Smooth muscle cell (in vitro differentiated cells): ENCODE measurements at regions not wholly inside any gene's neighbourhood (a gene's known extent, or its start where the extent isn't known, plus 50 kb on each side); places are given as distances from the start of the nearest gene placed in this dataset.

Source experiments
- DNase-seq: peaks from one replicate; lab custom pipeline; 2025; ENCODE audit not compliant: unreplicated experiment; lab: John Stamatoyannopoulos, UW
- H2AFZ ChIP-seq: fragments of 200-600 bp; sonication (generic); 2 replicates; pipeline ENCODE4 v1.6.0; 2016; ENCODE audit warnings: antibody characterized with exemption, low read depth, mild to moderate bottlenecking
- H3F3A ChIP-seq: fragments of 200-600 bp; sonication (generic); 2 replicates; pipeline ENCODE4 v1.6.0; 2017; ENCODE audit warnings: antibody characterized with exemption, low read depth
- H3K27ac ChIP-seq: fragments of 200-600 bp; sonication (generic); 2 replicates; pipeline ENCODE4 v1.5.1; 2016; ENCODE audit warnings: low read depth, mild to moderate bottlenecking
- H3K27me3 ChIP-seq: fragments of 200-600 bp; sonication (generic); 2 replicates; pipeline ENCODE4 v1.6.1; 2016; ENCODE audit warnings: low read depth, mild to moderate bottlenecking
- H3K36me3 ChIP-seq: fragments of 200-600 bp; sonication (generic); 2 replicates; pipeline ENCODE4 v1.5.1; 2016; ENCODE audit warnings: low read depth
- H3K4me1 ChIP-seq: fragments of 200-600 bp; sonication (generic); 2 replicates; pipeline ENCODE4 v1.5.1; 2016; ENCODE audit warnings: low read depth
- H3K4me2 ChIP-seq: fragments of 200-600 bp; sonication (generic); 2 replicates; pipeline ENCODE4 v1.6.0; 2016; ENCODE audit warnings: mild to moderate bottlenecking
- H3K4me3 ChIP-seq: fragments of 200-600 bp; sonication (generic); 2 replicates; pipeline ENCODE4 v1.5.1; 2016; ENCODE audit warnings: mild to moderate bottlenecking
- H3K79me2 ChIP-seq: fragments of 200-600 bp; sonication (generic); 2 replicates; pipeline ENCODE4 v1.6.0; 2016; ENCODE audit warnings: low read depth, mild to moderate bottlenecking
- H3K9ac ChIP-seq: fragments of 200-600 bp; sonication (generic); 2 replicates; pipeline ENCODE4 v1.6.0; 2016; ENCODE audit warnings: low read depth
- H3K9me3 ChIP-seq: fragments of 200-600 bp; sonication (generic); replicated peaks from 2 replicates; pipeline ENCODE4 v1.5.1; 2016; ENCODE audit warnings: low read depth
- H4K20me1 ChIP-seq: fragments of 200-600 bp; sonication (generic); 2 replicates; pipeline ENCODE4 v1.6.0; 2016; ENCODE audit warnings: low read depth
- WGBS: methylation state at CpG from one replicate; pipeline ENCODE4 v1.1.7; 2016; ENCODE audit warnings: low lambda C conversion rate; 5-methylcytosine and 5-hydroxymethylcytosine counted together
- TF ChIP-seq, protein P1 (sequence below): fragments of 200-600 bp; sonication (generic); IDR thresholded peaks from 2 replicates; pipeline ENCODE4 v1.5.1; 2017; ENCODE audit warnings: borderline replicate concordance, mild to moderate bottlenecking, antibody characterized with exemption; ENCODE audit not compliant: insufficient read depth, poor library complexity, severe bottlenecking

DNA sequence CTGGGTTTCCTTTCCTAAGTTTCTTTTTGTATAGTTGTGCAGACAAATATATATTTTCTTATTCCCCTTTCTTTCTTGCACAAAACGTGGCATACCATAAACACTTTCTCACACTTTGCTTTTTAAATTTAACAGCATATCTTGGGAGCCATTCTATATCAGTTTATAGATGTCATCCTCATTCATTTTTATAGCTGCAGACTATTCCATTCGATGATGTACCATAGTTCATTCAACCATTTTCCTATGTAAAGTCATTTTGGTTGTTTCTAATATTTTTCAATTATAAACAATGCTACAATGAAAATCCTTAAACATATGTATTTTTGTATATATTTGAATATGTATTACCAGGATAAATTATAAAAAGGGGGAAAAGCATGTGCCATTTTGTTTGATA is 102.5 kb downstream of the RRM1 start:
- H3K9ac ChIP-seq: no peak overlapping the region
- no peak for DNase-seq
- H4K20me1 ChIP-seq: no peaks in the 10 kb centered on the region
- no peak overlapping the region for H2AFZ ChIP-seq
- H3K4me1 ChIP-seq: no peaks in the 10 kb centered on the region
- H3K27ac ChIP-seq: no peak overlapping the region
- 95% methylated on average over 2 of the region's 2 CpGs for WGBS
- no peaks in the 10 kb centered on the region for H3K36me3 ChIP-seq
- H3K4me3 ChIP-seq: no peak overlapping the region
- TF ChIP-seq, protein P1, sequence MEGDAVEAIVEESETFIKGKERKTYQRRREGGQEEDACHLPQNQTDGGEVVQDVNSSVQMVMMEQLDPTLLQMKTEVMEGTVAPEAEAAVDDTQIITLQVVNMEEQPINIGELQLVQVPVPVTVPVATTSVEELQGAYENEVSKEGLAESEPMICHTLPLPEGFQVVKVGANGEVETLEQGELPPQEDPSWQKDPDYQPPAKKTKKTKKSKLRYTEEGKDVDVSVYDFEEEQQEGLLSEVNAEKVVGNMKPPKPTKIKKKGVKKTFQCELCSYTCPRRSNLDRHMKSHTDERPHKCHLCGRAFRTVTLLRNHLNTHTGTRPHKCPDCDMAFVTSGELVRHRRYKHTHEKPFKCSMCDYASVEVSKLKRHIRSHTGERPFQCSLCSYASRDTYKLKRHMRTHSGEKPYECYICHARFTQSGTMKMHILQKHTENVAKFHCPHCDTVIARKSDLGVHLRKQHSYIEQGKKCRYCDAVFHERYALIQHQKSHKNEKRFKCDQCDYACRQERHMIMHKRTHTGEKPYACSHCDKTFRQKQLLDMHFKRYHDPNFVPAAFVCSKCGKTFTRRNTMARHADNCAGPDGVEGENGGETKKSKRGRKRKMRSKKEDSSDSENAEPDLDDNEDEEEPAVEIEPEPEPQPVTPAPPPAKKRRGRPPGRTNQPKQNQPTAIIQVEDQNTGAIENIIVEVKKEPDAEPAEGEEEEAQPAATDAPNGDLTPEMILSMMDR: no peak
- H3K9me3 ChIP-seq: no peaks in the 10 kb centered on the region
- no peaks in the 10 kb centered on the region for H3K79me2 ChIP-seq
- no peaks in the 10 kb centered on the region for H3K27me3 ChIP-seq
- H3F3A ChIP-seq: no peaks in the 10 kb centered on the region
- H3K4me2 ChIP-seq: no peak overlapping the region

DNA sequence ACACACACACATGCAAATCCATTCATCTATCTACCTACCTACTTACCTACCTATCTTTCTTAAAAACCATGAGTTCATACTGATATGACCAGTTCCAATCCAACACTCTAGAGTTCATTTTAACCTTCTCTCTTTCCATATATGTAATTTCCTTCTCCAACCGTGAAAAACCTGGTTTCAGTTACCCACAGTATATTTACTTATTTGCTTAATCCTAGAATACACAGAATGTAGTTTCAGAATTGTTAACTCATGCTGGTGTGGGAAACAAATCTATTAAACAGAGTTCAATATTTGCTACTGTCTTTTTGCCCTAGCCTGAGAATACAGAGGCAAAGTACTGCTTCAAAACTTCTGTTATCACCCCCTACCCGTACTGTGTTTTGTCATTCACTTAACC is 101.3 kb downstream of the RRM1 start:
- H3K27me3 ChIP-seq: no peaks in the 10 kb centered on the region
- no peak overlapping the region for H3K9ac ChIP-seq
- no peak overlapping the region for H3K4me3 ChIP-seq
- H2AFZ ChIP-seq: no peak overlapping the region
- TF ChIP-seq, protein P1: no peak
- DNase-seq: no peak
- H3K27ac ChIP-seq: no peak overlapping the region
- H4K20me1 ChIP-seq: no peaks in the 10 kb centered on the region
- no peaks in the 10 kb centered on the region for H3K9me3 ChIP-seq
- H3K79me2 ChIP-seq: no peaks in the 10 kb centered on the region
- 78% methylated on average over 2 of the region's 2 CpGs for WGBS
- no peaks in the 10 kb centered on the region for H3K36me3 ChIP-seq
- H3K4me1 ChIP-seq: no peaks in the 10 kb centered on the region
- H3K4me2 ChIP-seq: no peak overlapping the region
- no peaks in the 10 kb centered on the region for H3F3A ChIP-seq

DNA sequence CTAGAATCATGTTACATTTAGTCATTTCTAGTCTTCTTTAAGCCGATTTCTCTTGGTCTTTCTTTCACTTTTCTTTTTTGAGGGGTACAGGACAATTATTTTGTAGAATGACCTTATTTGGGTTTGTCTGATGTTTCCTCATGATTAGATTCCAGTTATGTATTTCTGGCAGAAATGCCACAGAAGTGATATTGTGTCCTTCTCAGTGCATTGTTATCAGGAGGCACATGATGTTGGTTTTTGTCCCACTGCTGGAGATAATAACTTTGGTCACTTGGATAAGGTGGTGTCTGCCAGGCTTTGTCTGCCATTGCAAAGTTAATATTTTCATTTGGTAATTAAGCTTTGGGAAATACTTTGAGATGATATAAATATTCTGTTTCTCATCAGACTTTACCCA is 100.3 kb downstream of the RRM1 start:
- Histone ChIP-seq H3K79me2 (no peaks in the 10 kb centered on the region), H3K36me3 (no peaks in the 10 kb centered on the region), H3K4me1 (no peaks in the 10 kb centered on the region), H3K9ac (no peak overlapping the region), H3K27ac (no peak overlapping the region), H3K27me3 (no peaks in the 10 kb centered on the region), H3K9me3 (no peaks in the 10 kb centered on the region), H3K4me2 (no peak overlapping the region), H3F3A (no peaks in the 10 kb centered on the region), H4K20me1 (no peaks in the 10 kb centered on the region), H3K4me3 (no peak overlapping the region), H2AFZ (no peak overlapping the region)
- no peak for DNase-seq
- WGBS: 97% methylated on average over 1 of the region's 1 CpG
- TF ChIP-seq, protein P1: no peak

DNA sequence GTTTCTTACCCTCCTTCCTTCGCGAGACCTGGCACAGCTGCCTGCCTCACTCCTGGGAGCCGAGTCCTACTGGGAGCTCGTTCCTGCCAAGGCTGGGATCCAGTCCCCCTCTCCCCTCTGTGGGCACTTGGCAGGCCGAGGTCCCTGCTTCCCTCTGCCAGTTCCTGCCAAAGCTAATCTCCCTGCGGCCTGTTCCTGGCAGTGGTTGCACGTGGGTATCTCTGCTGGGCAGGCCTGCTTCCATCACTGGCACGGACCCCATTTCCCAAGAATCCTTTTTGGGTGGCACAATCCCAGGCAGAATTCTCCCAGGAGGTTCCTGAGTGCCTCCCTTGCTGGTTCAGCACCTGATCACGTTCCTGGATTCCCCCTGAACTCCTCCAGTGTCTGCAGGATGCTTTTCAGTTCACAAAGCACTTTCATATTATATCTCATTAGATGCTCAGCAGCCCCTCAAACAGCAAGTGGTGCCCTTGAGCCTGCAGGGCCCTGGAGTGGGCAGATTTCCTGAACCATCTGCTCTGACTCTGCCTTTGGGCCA is 96.5 kb downstream of the RRM1 start:
- Histone ChIP-seq H3K36me3 (no peaks in the 10 kb centered on the region), H3K9me3 (no peaks in the 10 kb centered on the region), H3K4me2 (no peak overlapping the region), H3K27ac (no peak overlapping the region), H3F3A (no peaks in the 10 kb centered on the region), H2AFZ (no peak overlapping the region), H3K79me2 (no peaks in the 10 kb centered on the region), H4K20me1 (no peaks in the 10 kb centered on the region), H3K4me3 (no peak overlapping the region), H3K9ac (no peak overlapping the region), H3K4me1 (no peaks in the 10 kb centered on the region), H3K27me3 (no peaks in the 10 kb centered on the region)
- 94% methylated on average over 9 of the region's 9 CpGs for WGBS
- no peak for DNase-seq
- TF ChIP-seq, protein P1: no peak
